WTC11 (cell line): ENCODE measurements at regions not wholly inside any gene's neighbourhood (a gene's known extent, or its start where the extent isn't known, plus 50 kb on each side); places are given as distances from the start of the nearest gene placed in this dataset.

Source experiments
- ATAC-seq: fragments of 200-7000 bp; cut with Tn5 transposase; 2 replicates; pipeline ENCODE4 v1.10.0; 2021; ENCODE audit warnings: mild to moderate bottlenecking, moderate library complexity
- CTCF ChIA-PET: fragments of 300-600 bp; sonication (Branson Sonifier 250); formaldehyde crosslinking; loops from one replicate; lab custom pipeline; 2021; ENCODE audit warnings: antibody characterized with exemption; lab: Charles Lee
- POLR2A ChIA-PET: fragments of 350-600 bp; sonication (Branson Sonifier 250); formaldehyde crosslinking; loops from one replicate; lab custom pipeline; 2021; ENCODE audit warnings: antibody characterized with exemption; lab: Charles Lee
- DNase-seq: peaks from one replicate; pipeline ENCODE4 v3.0.0; 2021; ENCODE audit warnings: low spot score
- H3K27ac Mint-ChIP-seq: 2 replicates; pipeline ENCODE4 v1.8.0; 2021; ENCODE audit warnings: mixed read lengths
- H3K27me3 Mint-ChIP-seq: 2 replicates; pipeline ENCODE4 v1.8.0; 2021; ENCODE audit warnings: low read depth, mild to moderate bottlenecking, moderate library complexity, mixed read lengths
- H3K36me3 Mint-ChIP-seq: 2 replicates; pipeline ENCODE4 v1.8.0; 2021; ENCODE audit warnings: mixed read lengths
- H3K4me1 Mint-ChIP-seq: 2 replicates; pipeline ENCODE4 v1.8.0; 2022; ENCODE audit warnings: mixed read lengths
- H3K4me3 Mint-ChIP-seq: 2 replicates; pipeline ENCODE4 v1.8.0; 2021; ENCODE audit warnings: mild to moderate bottlenecking, moderate library complexity, mixed read lengths
- H3K9me3 Mint-ChIP-seq: 2 replicates; pipeline ENCODE4 v1.8.0; 2021; ENCODE audit warnings: mixed read lengths
- AFF4 ChIP-seq: sonication (generic); formaldehyde crosslinking; IDR thresholded peaks from 2 replicates; pipeline ENCODE4 v1.8.1; 2023; ENCODE audit warnings: mild to moderate bottlenecking, missing genetic modification reagents, borderline replicate concordance
- CDX4 ChIP-seq: fragments of 250-450 bp; sonication (Bioruptor Pico); IDR thresholded peaks from 2 replicates; pipeline ENCODE4 v1.9.0; 2021; ENCODE audit warnings: moderate library complexity, mild to moderate bottlenecking, inconsistent platforms, borderline replicate concordance
- CREB1 ChIP-seq: sonication (generic); formaldehyde crosslinking; IDR thresholded peaks from 2 replicates; pipeline ENCODE4 v1.8.0; 2023; ENCODE audit warnings: mild to moderate bottlenecking, missing genetic modification reagents
- CTCF ChIP-seq: fragments of 200-600 bp; IDR thresholded peaks from 2 replicates; pipeline ENCODE4 v1.8.0; 2022; ENCODE audit warnings: antibody characterized with exemption
- E2F4 ChIP-seq: sonication (generic); formaldehyde crosslinking; IDR thresholded peaks from 2 replicates; pipeline ENCODE4 v1.8.1; 2022; ENCODE audit warnings: low read depth, mild to moderate bottlenecking, moderate library complexity, missing genetic modification reagents, borderline replicate concordance
- E2F5 ChIP-seq: sonication (generic); formaldehyde crosslinking; IDR thresholded peaks from 2 replicates; pipeline ENCODE4 v1.8.1; 2022; ENCODE audit warnings: mild to moderate bottlenecking, moderate library complexity, missing genetic modification reagents
- EMX1 ChIP-seq: fragments of 250-450 bp; sonication (Bioruptor Pico); IDR thresholded peaks from 2 replicates; pipeline ENCODE4 v1.8.0; 2021; ENCODE audit warnings: mild to moderate bottlenecking
- ETV6 ChIP-seq: sonication (generic); formaldehyde crosslinking; IDR thresholded peaks from 2 replicates; pipeline ENCODE4 v1.8.1; 2022; ENCODE audit warnings: mild to moderate bottlenecking, missing genetic modification reagents
- IRF1 ChIP-seq: sonication (generic); formaldehyde crosslinking; IDR thresholded peaks from 2 replicates; pipeline ENCODE4 v1.8.0; 2023; ENCODE audit warnings: missing genetic modification reagents
- IRF2 ChIP-seq: sonication (generic); formaldehyde crosslinking; IDR thresholded peaks from 2 replicates; pipeline ENCODE4 v1.8.0; 2022; ENCODE audit warnings: low read depth, missing genetic modification reagents, borderline replicate concordance
- JUN ChIP-seq: sonication (generic); formaldehyde crosslinking; IDR thresholded peaks from 2 replicates; pipeline ENCODE4 v1.8.0; 2023; ENCODE audit warnings: mild to moderate bottlenecking, missing genetic modification reagents
- NFATC4 ChIP-seq: fragments of 250-450 bp; sonication (Bioruptor Pico); IDR thresholded peaks from 2 replicates; pipeline ENCODE4 v1.9.0; 2021; ENCODE audit warnings: mild to moderate bottlenecking
- NFYB ChIP-seq: sonication (generic); formaldehyde crosslinking; conservative IDR thresholded peaks from 2 replicates; pipeline ENCODE4 v1.8.0; 2022; ENCODE audit warnings: low read depth, missing genetic modification reagents
- NR1H2 ChIP-seq: sonication (generic); formaldehyde crosslinking; IDR thresholded peaks from 2 replicates; pipeline ENCODE4 v1.9.0; 2021; ENCODE audit warnings: mild to moderate bottlenecking, moderate library complexity, missing genetic modification reagents
- OVOL2 ChIP-seq: fragments of 250-450 bp; sonication (Bioruptor Pico); IDR thresholded peaks from 2 replicates; pipeline ENCODE4 v1.9.0; 2021; ENCODE audit warnings: mild to moderate bottlenecking, borderline replicate concordance
- PRRX2 ChIP-seq: fragments of 250-450 bp; sonication (Bioruptor Pico); IDR thresholded peaks from 2 replicates; pipeline ENCODE4 v1.8.0; 2021; ENCODE audit warnings: mild to moderate bottlenecking
- SMAD3 ChIP-seq: sonication (generic); formaldehyde crosslinking; IDR thresholded peaks from 2 replicates; pipeline ENCODE4 v1.8.0; 2022; ENCODE audit warnings: missing genetic modification reagents, mild to moderate bottlenecking, borderline replicate concordance
- SMAD4 ChIP-seq: sonication (generic); formaldehyde crosslinking; IDR thresholded peaks from 2 replicates; pipeline ENCODE4 v1.8.0; 2022; ENCODE audit warnings: mild to moderate bottlenecking, missing genetic modification reagents
- SOX15 ChIP-seq: fragments of 250-450 bp; sonication (Bioruptor Pico); IDR thresholded peaks from 2 replicates; pipeline ENCODE4 v1.9.0; 2021; ENCODE audit warnings: mild to moderate bottlenecking
- TEAD4 ChIP-seq: sonication (generic); formaldehyde crosslinking; IDR thresholded peaks from 2 replicates; pipeline ENCODE4 v1.8.0; 2022; ENCODE audit warnings: mild to moderate bottlenecking, missing genetic modification reagents
- TP53 ChIP-seq: sonication (generic); formaldehyde crosslinking; IDR thresholded peaks from 2 replicates; pipeline ENCODE4 v1.8.1; 2023; ENCODE audit warnings: mild to moderate bottlenecking, missing genetic modification reagents
- USF1 ChIP-seq: sonication (generic); formaldehyde crosslinking; IDR thresholded peaks from 2 replicates; pipeline ENCODE4 v1.8.0; 2022; ENCODE audit warnings: mild to moderate bottlenecking, missing genetic modification reagents
- ZNF317 ChIP-seq: sonication (generic); formaldehyde crosslinking; IDR thresholded peaks from 2 replicates; pipeline ENCODE4 v1.8.1; 2023; ENCODE audit warnings: low read depth, mild to moderate bottlenecking, moderate library complexity, missing genetic modification reagents, borderline replicate concordance
- ZNF671 ChIP-seq: fragments of 250-450 bp; sonication (Bioruptor Pico); IDR thresholded peaks from 2 replicates; pipeline ENCODE4 v1.8.0; 2021; ENCODE audit warnings: mild to moderate bottlenecking
- ZSCAN18 ChIP-seq: fragments of 250-450 bp; sonication (Bioruptor Pico); IDR thresholded peaks from 2 replicates; pipeline ENCODE4 v2.1.2; 2022; ENCODE audit warnings: mild to moderate bottlenecking, moderate library complexity

- DNase-seq (no peak), ATAC-seq (no peak)
- Mint-ChIP-seq H3K27me3 (no peaks in the 10 kb centered on the region), H3K9me3 (peaks cover 10% of the 10 kb centered on the region), H3K4me1 (peaks cover 10% of the 10 kb centered on the region), H3K4me3 (no peak overlapping the region), H3K36me3 (0 out of 2 replicates have a peak, but pooled peaks cover 2% of the 10 kb centered on the region), H3K27ac (no peak overlapping the region)
- ChIA-PET CTCF (interaction anchor here (1.8 kb wide), 1 partner anchor 9 kb away, joined by 5 read pairs; no protein-coding TSS in a partner anchor), POLR2A (no interaction called here)
- TF ChIP-seq SMAD4 (CRISPR knock-in tag) (no peak), CTCF (no peak), TEAD4 (CRISPR knock-in tag) (no peak), JUN (CRISPR knock-in tag) (no peak), NFYB (CRISPR knock-in tag) (no peak), IRF1 (no peak), NR1H2 (CRISPR knock-in tag) (no peak), PRRX2 (CRISPR knock-in tag) (no peak), ETV6 (no peak), EMX1 (CRISPR knock-in tag) (no peak), SMAD3 (CRISPR knock-in tag) (no peak), E2F5 (CRISPR knock-in tag) (no peak)
Measured at GRCh38 chr6:1482381-1483166, 93.2 kb downstream of the FOXF2 start.

GRCh38 chr6:1485678-1486077 is 96.3 kb downstream of the FOXF2 start:
- no peak for ATAC-seq
- Mint-ChIP-seq H3K4me1 (no peaks in the 10 kb centered on the region), H3K36me3 (no peaks in the 10 kb centered on the region), H3K27me3 (no peaks in the 10 kb centered on the region), H3K9me3 (0 out of 2 replicates have a peak, but pooled peaks cover 3% of the 10 kb centered on the region), H3K27ac (no peak overlapping the region), H3K4me3 (no peak overlapping the region)
- no peak for DNase-seq
- ChIA-PET CTCF (no interaction called here), POLR2A (no interaction called here)
- TF ChIP-seq PRRX2 (CRISPR knock-in tag) (no peak), OVOL2 (no peak), ZNF317 (CRISPR knock-in tag) (no peak), USF1 (CRISPR knock-in tag) (no peak), TP53 (no peak), IRF2 (CRISPR knock-in tag) (no peak), CREB1 (no peak), ZNF671 (CRISPR knock-in tag) (no peak), SOX15 (CRISPR knock-in tag) (no peak), AFF4 (CRISPR knock-in tag) (no peak), E2F4 (CRISPR knock-in tag) (no peak), NFATC4 (CRISPR knock-in tag) (no peak), ZSCAN18 (CRISPR knock-in tag) (no peak), CDX4 (CRISPR knock-in tag) (no peak)
